Ovary (tissue), 3 donors: ENCODE measurements at regions not wholly inside any gene's neighbourhood (a gene's known extent, or its start where the extent isn't known, plus 50 kb on each side); places are given as distances from the start of the nearest gene placed in this dataset.
"Not testable (repeated sequence)": the region's sequence is repeated elsewhere in the genome, so short reads cannot be mapped to it uniquely, and the experiment has no call there.

ENCODE experiments used
- CTCF ChIP-seq, 3 donors: fragments of 450-650 bp in 2 of 3; fragments of 200-600 bp in 1 of 3; IDR thresholded peaks; one replicate each; pipeline versions ENCODE4 v1.5.1 to v1.8.0; 2016 to 2022; ENCODE audit warnings: antibody characterized with exemption in 3 of 3, mild to moderate bottlenecking in 1 of 3
- POLR2A ChIP-seq: fragments of 450-650 bp; IDR thresholded peaks from one replicate; pipeline ENCODE4 v1.6.1; 2017; ENCODE audit warnings: antibody characterized with exemption, mild to moderate bottlenecking, moderate library complexity
- donor health status: DM: no; HTN: no; CAD: no.

GRCh38 chr18:1097991-1098735 is 193.5 kb downstream of the ADCYAP1 start:
- TF ChIP-seq CTCF (IDR thresholded peaks at IDR 0.05); POLR2A: not testable (repeated sequence)
